Testis (tissue), 2 donors: ENCODE measurements at regions not wholly inside any gene's neighbourhood (a gene's known extent, or its start where the extent isn't known, plus 50 kb on each side); places are given as distances from the start of the nearest gene placed in this dataset.

ENCODE experiments used
- DNase-seq: peaks from one replicate; pipeline ENCODE4 v3.0.0-alpha.2; 2019
- H3K27ac ChIP-seq, 2 donors: fragments of 200-600 bp; sonication (generic); one replicate each; pipeline ENCODE4 v1.5.1; 2019
- H3K27me3 ChIP-seq: fragments of 200-600 bp; sonication (generic); one replicate; pipeline ENCODE4 v1.5.1; 2019
- H3K36me3 ChIP-seq: fragments of 200-600 bp; sonication (generic); one replicate; pipeline ENCODE4 v1.5.1; 2017; ENCODE audit warnings: low read depth; ENCODE audit errors: missing control alignments
- H3K4me1 ChIP-seq: fragments of 200-600 bp; sonication (generic); one replicate; pipeline ENCODE4 v1.5.1; 2019
- H3K4me3 ChIP-seq, 2 donors: fragments of 200-600 bp; sonication (generic); one replicate each; pipeline ENCODE4 v1.5.1; 2017 to 2019
- H3K9me3 ChIP-seq: fragments of 200-600 bp; sonication (generic); one replicate; pipeline ENCODE4 v1.5.1; 2017
- POLR2A ChIP-seq: fragments of 450-650 bp; IDR thresholded peaks from one replicate; pipeline ENCODE4 v1.6.1; 2017; ENCODE audit warnings: antibody characterized with exemption, mild to moderate bottlenecking, moderate library complexity
- WGBS, 2 donors: methylation state at CpG; one replicate each; pipeline ENCODE4 v1.1.5; 2018; 5-methylcytosine and 5-hydroxymethylcytosine counted together
- intact Hi-C: fragments of 100-400 bp; cut with DNase I; formaldehyde crosslinking; loops from one replicate; pipeline ENCODE4 v1.15.1; 2023; ENCODE audit warnings: low total_unique reads
- TF ChIP-seq, protein P1 (sequence below), 3 experiments: fragments of 450-650 bp in 2 of 3; fragments of 200-600 bp in 1 of 3; sonication (generic) in 1 of 3; IDR thresholded peaks; one replicate each; pipeline ENCODE4 v1.5.1; 2016 to 2019; ENCODE audit warnings: antibody characterized with exemption in 3 of 3, mild to moderate bottlenecking in 2 of 3, moderate library complexity in 1 of 3

DNA sequence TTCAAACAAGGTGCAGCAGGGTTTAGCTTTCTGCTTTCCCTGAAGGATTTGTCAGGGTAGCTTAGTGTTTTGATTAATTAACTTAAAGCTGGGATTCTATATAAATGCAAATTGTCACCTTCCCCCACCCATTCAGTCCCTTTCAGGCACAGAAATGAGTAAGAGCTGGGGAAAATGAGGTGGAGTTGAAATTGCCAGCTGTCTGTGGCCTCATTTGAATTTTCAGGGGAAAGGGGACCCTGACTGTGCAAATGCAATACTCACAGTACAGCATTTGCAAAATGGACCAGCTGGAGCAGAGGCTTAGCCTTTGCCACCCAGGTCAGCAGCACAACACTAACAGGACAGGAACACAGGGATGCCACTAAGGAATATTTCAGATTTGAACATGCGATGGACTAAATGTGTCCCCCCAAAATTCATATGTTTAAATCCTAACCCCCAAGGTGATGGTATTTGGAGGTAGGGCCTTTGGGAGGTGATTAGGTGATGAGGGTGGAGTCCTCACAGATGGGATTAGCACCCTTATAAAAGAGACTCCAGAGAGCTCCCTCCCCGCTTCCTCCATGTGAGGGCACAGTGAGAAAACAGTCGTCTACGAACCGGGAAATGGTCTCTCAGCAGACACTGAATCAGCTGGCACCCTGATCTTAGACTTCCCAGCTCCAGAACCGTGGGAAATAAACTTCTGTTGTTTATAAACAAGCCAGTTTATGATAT lies 59.5 kb upstream of the CYSLTR2 start:
- 77 to 82% methylated on average over 6 of the region's 6 CpGs for WGBS, 2 donors
- H3K27ac ChIP-seq = no peak overlapping the region
- no peaks in the 10 kb centered on the region for H3K9me3 ChIP-seq
- H3K4me3 ChIP-seq = no peak overlapping the region
- no peak for TF ChIP-seq POLR2A
- TF ChIP-seq, protein P1, sequence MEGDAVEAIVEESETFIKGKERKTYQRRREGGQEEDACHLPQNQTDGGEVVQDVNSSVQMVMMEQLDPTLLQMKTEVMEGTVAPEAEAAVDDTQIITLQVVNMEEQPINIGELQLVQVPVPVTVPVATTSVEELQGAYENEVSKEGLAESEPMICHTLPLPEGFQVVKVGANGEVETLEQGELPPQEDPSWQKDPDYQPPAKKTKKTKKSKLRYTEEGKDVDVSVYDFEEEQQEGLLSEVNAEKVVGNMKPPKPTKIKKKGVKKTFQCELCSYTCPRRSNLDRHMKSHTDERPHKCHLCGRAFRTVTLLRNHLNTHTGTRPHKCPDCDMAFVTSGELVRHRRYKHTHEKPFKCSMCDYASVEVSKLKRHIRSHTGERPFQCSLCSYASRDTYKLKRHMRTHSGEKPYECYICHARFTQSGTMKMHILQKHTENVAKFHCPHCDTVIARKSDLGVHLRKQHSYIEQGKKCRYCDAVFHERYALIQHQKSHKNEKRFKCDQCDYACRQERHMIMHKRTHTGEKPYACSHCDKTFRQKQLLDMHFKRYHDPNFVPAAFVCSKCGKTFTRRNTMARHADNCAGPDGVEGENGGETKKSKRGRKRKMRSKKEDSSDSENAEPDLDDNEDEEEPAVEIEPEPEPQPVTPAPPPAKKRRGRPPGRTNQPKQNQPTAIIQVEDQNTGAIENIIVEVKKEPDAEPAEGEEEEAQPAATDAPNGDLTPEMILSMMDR (IDR thresholded peaks at IDR 0.05) = no peak
- H3K36me3 ChIP-seq = no peaks in the 10 kb centered on the region
- H3K4me1 ChIP-seq = no peaks in the 10 kb centered on the region
- H3K27me3 ChIP-seq = no peaks in the 10 kb centered on the region
- intact Hi-C loops = loop anchor here (5.0 kb wide), 1 partner anchor 173 kb away; no protein-coding TSS in a partner anchor
- no peak for DNase-seq

DNA sequence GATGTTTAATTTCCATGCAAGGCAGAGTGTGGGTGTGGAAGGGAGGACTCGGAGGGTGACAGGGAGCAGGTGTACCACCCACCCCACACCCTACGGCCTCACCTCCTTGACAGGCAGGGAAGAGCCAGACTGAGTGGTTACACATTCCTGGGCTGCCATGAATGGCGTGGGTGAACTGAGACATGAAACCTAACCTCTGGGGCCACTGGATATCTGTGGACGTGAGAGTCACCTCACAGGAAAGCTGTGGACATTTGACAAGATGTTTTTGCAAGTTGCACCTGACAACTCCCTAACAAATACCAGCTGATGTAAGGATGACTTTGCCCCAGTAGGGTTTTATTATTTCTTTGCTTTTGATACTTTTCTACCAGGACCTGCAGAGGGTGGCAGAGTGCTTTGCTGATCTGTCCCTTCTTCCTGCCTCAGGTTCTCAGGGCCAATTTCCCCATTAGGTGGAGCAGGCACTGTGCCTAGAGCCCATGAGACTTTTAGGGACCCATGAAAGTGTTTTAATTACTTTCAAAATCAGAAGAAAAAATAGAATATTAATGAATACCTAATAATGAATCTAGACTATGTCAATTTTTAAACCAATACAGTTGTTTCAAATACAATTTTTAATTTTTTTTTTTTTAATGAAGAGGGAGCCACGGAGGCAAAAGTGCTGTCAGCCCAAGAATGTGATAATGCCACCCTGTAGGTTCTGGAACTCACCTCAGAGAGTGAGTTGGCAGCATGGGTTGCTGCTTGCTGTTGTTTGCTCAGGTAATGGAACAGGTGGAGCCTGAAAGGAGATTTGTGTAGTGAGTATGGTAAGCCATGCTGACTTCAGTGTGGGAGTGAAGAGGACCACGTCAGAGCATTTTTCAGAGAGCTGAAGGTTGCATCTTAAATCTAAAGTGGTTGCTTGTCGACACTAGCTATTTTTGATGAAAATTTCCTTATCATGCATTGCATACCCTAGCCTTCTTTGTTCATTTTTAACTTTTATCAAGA lies 58.0 kb upstream of the CYSLTR2 start:
- TF ChIP-seq, protein P1 (IDR thresholded peaks at IDR 0.05) = peak; percentile 60 to 71 (median 68)
- TF ChIP-seq POLR2A = no peak

DNA sequence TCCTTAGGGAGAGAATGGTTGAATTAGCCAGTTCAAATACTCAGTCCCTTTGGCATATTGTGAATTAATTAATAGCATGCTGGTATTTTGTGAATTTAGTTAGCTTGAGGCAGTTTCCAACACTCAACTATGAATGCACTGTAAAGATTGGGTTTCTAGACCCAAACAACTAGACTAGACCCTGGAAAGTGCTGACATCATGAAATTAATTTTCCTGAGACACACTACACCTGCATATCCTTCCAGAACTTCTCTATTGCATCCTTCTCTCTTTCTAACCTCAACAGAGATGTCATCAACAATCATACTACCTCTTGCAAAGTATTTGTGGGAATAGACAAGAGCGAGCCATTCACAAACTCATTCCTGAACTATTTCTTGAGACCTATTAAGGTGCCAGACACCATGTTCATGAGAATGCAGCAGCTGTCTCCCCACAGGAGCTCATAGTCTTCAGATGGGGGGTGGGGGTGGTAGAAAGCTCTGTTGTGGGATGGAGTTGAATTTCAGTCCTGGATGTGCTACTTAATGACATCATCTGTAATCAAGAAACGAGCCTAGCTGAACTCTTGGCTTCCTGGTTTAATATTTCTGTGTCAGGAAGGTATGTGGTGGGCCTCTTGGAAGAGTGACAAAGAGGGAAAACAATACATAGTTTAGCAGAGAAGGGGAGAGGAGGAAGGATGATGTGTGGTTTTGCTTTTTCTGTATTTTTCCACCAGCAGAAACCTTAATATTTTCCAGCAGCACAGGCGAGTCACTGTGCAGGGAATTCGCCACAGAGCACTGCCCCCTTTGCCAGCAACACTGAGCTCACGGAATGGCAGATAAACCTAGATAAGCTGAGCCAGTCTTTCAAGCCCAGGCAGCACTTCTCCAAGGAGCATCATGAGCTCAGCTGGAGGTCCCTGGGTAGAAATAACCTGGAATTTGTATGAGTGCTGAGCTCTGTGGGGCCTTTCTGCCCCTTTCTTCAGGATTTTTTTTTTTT lies 53.1 kb upstream of the CYSLTR2 start:
- H3K4me1 ChIP-seq = no peaks in the 10 kb centered on the region
- no peaks in the 10 kb centered on the region for H3K36me3 ChIP-seq
- WGBS, 2 donors = 55 to 63% methylated on average over 5 of the region's 5 CpGs
- no peaks in the 10 kb centered on the region for H3K27me3 ChIP-seq
- H3K9me3 ChIP-seq = no peaks in the 10 kb centered on the region
- no peak overlapping the region for H3K4me3 ChIP-seq
- DNase-seq = peak; percentile 62
- no peak for TF ChIP-seq POLR2A
- TF ChIP-seq, protein P1 (IDR thresholded peaks at IDR 0.05) = no peak
- intact Hi-C loops = no loop called here
- H3K27ac ChIP-seq = peak overlapping the region in 1 of 2 donors; percentile 11

More for the DNA sequence above, 58.0 kb upstream of the CYSLTR2 start:
- WGBS, 2 donors = 75 to 77% methylated on average over 7 of the region's 7 CpGs
- DNase-seq = peak; percentile 84
- Histone ChIP-seq H3K27ac (no peak overlapping the region), H3K36me3 (no peaks in the 10 kb centered on the region), H3K4me3 (no peak overlapping the region), H3K27me3 (no peaks in the 10 kb centered on the region), H3K4me1 (no peaks in the 10 kb centered on the region), H3K9me3 (no peaks in the 10 kb centered on the region)
- intact Hi-C loops = no loop called here

DNA sequence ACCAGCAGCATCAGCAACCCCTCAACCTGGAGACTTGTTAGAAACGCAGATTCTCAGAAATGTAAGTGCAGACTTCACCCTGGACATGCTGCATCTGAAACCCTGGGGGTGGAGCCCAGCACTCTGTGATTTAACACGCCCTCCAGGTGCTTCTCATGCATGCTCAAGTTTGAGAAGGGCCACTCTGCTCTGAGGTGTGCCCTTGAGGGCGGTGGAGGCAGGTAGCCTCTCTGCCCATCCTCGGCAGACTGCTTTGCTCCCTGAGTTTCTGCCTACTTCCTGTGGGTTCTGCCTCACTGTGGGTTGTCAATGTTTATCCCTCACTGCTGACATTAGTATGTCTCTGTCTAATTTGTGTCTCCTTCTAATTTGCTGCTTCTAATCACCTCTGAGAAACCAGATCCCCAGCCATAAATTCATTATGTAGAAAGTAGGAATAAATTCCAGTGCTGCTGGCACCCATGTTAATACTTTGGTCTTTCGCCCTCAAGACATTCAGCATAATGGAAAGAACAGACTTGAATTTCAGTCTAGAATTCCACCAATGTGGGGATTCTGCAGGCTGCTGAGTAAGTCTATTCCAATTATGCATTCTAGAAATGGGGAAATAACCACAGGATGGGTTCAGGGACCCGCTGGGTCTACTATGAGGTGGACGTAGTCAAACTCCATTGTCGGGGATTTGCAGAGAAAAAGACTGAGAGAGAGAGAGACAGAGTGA lies 51.3 kb upstream of the CYSLTR2 start:
- Histone ChIP-seq H3K4me3 (no peak overlapping the region), H3K36me3 (no peaks in the 10 kb centered on the region), H3K27me3 (no peaks in the 10 kb centered on the region), H3K27ac (peak overlapping the region in 1 of 2 donors; percentile 11), H3K9me3 (no peaks in the 10 kb centered on the region), H3K4me1 (no peaks in the 10 kb centered on the region)
- intact Hi-C loops = no loop called here
- DNase-seq = no peak
- TF ChIP-seq, protein P1 (IDR thresholded peaks at IDR 0.05) = no peak
- TF ChIP-seq POLR2A = no peak
- WGBS, 2 donors = 79 to 90% methylated on average over 8 of the region's 8 CpGs
